GM13977 (cell line): ENCODE measurements at regions not wholly inside any gene's neighbourhood (a gene's known extent, or its start where the extent isn't known, plus 50 kb on each side); places are given as distances from the start of the nearest gene placed in this dataset.

Source experiments
- DNase-seq: peaks from one replicate; pipeline ENCODE4 v3.0.0; 2012; ENCODE audit warnings: low spot score
- CTCF ChIP-seq: IDR thresholded peaks from 2 replicates; pipeline ENCODE4 v1.5.1; 2012; ENCODE audit warnings: mild to moderate bottlenecking, control low read depth; ENCODE audit not compliant: insufficient read depth; ENCODE audit errors: extremely low read depth, missing control alignments
- in situ Hi-C: fragments of 300-500 bp; cut with MboI; formaldehyde crosslinking; loops from one replicate; pipeline ENCODE4 v1.12.0; 2022; ENCODE audit warnings: low sequenced_read_pairs, low pct_unique_long_range_greater_than_20kb, mixed read lengths, inconsistent platforms; ENCODE audit not compliant: unreplicated experiment

DNA sequence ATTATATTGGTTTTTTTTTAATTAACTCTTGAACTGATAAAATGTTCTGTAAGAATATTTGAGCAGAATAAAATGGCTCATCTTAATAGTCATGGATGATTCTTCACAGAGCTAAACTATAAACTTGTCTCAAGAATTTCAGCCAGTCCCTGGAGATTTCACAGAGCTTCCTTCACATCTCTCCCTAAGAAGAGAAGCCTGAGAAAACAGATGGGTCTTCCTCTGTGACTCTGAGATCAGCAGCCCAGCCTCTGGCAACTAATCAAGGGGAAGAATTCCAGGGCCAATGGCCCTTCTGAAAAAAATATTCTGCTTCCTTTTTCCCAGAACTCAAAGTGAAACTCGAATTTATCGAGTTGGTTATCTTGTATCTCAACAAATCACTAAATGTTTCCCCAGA lies 122.2 kb upstream of the ITGA1 start:
- in situ Hi-C loops, result loop anchor here (25.0 kb wide), 1 partner anchor 1703 kb away; no protein-coding TSS in a partner anchor

GRCh38 chr5:52668139-52668538 lies 119.6 kb upstream of the ITGA1 start:
- no peak for TF ChIP-seq CTCF
- DNase-seq, result no peak
- in situ Hi-C loops, result loop anchor here (25.0 kb wide), 1 partner anchor 1706 kb away; no protein-coding TSS in a partner anchor

More for the DNA sequence above, 122.2 kb upstream of the ITGA1 start:
- no peak for TF ChIP-seq CTCF
- no peak for DNase-seq

DNA sequence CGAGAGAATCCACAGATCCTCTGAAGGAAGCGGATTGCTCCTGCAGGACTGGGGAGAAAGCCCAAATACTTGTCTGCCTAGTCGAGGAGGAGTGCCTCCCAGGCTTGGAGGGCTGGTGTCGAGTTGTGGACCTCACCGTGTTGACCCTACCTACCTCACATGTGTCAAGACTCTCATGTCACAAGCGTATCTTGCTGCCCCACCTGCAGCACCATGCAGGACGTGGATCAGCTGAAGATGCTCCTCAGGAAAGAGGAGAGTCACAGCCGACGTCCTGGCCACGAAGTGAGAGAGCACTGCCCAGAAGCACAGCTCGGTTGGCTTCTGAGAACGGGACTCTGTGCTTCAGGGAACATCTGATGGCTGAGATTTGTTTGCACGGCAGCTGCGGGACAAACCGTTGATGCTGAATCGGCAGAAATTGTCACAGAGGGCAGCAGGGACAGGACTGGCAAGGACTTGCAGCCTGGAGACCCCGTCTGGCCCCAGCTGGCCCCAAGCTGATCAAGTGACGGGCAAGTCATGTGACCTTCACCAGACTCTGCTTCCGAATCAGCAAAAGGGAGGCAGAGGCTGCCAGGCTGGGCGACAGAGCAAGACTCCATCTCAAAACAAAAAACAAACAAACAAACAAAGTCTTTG lies 119.1 kb upstream of the ITGA1 start:
- no peak for TF ChIP-seq CTCF
- in situ Hi-C loops, result loop anchor here (25.0 kb wide), 1 partner anchor 1706 kb away; no protein-coding TSS in a partner anchor
- no peak for DNase-seq

DNA sequence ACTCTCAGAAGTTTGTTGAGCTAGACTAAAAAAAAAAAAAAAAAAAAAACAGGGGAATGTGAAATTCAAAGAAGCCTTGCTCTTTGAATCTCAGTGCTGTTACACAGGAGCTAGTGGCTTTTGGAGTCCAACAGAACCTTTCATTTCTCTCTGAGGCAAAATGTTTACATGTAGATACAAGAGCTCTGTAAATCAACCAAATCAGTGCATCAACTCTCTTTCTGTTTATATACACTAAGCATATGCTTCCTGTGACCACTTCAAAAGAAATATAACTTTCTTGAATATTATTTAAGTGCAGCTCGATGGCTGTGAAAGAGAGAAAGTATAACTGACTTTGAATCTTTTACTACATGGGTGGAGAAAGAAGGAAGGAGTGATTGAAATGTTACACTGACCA lies 115.3 kb upstream of the ITGA1 start:
- no peak for DNase-seq
- in situ Hi-C loops, result loop anchor here (25.0 kb wide), 1 partner anchor 1710 kb away; no protein-coding TSS in a partner anchor
- no peak for TF ChIP-seq CTCF

GRCh38 chr5:52673495-52673894 lies 114.2 kb upstream of the ITGA1 start:
- no peak for TF ChIP-seq CTCF
- no peak for DNase-seq
- in situ Hi-C loops, result loop anchor here (25.0 kb wide), 1 partner anchor 1711 kb away; no protein-coding TSS in a partner anchor

DNA sequence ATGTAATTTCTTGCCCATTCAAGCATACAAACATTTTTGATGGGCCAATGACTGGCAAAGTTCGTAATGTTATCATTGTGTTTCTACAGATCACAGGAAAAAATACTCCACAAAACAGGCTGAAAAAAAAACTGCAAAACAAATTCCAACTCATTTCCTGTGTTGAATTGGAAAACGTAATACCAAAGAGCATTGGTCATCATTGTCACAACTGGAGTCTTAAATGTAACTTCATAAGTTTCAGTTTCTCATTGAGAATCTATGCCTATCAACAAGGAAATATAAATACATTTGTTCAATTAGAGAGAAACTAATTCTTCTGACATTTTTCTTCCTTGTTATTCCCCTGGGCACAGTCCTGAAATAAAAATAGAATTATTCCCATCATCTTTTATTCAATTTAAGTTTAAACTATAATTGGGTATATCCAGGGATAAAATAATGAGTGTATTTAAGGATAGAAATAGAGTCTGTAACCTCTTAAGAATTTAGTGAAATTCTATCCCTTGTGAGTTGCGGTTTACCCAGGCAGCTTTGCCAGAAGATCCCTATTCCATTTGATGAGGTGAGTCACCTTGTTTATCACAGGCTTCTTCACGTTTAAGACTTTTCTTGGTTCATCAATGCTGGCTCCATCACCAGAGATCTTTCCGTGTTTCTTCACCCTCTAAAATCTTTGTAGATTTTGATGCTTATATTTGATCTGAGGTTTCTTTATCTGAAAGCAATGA lies 112.7 kb upstream of the ITGA1 start:
- DNase-seq, result no peak
- TF ChIP-seq CTCF, result no peak
- in situ Hi-C loops, result loop anchor here (25.0 kb wide), 1 partner anchor 1713 kb away; no protein-coding TSS in a partner anchor
